ENCODE measurements at regions not wholly inside any gene's neighbourhood (a gene's known extent, or its start where the extent isn't known, plus 50 kb on each side); places are given as distances from the start of the nearest gene placed in this dataset.
"Not testable (repeated sequence)": the region's sequence is repeated elsewhere in the genome, so short reads cannot be mapped to it uniquely, and the experiment has no call there.

GRCh38 chr6:68069921-68070710 lies 565.0 kb upstream of the ADGRB3 start:
- no peak for DNase-seq (ENCODE audit: low read depth in 2 of 2)

GRCh38 chr6:68059899-68060298 lies 575.2 kb upstream of the ADGRB3 start:
- no peak for DNase-seq (ENCODE audit: low read depth in 2 of 2)

- no peak for DNase-seq (ENCODE audit: low read depth in 2 of 2)
Measured at GRCh38 chr6:68059261-68059660, 575.8 kb upstream of the ADGRB3 start.

- DNase-seq (ENCODE audit: low read depth in 2 of 2) = not testable (repeated sequence)
Measured at GRCh38 chr6:68056596-68056995, 578.5 kb upstream of the ADGRB3 start.

DNA sequence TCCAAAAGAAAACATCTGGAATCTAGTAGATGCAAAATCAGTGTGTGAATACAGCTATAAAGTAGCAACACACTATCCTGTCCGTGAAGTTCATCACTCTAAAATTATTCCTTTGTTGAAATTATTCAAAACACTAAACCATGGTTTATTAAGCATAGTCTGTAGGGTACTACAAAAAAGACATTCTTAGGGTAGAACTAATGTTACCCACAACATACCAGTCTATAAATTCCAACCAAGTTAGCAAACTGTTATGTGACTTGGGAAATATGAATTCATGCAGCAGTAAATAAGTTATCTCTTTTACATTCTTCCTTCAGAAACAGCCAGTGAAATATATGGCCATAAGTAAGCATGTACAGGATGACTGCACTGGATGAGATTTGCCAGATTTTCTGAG lies 580.3 kb upstream of the ADGRB3 start:
- no peak for DNase-seq (ENCODE audit: low read depth in 2 of 2)

GRCh38 chr6:68053805-68054373 lies 581.2 kb upstream of the ADGRB3 start:
- no peak for DNase-seq (ENCODE audit: low read depth in 2 of 2)

DNA sequence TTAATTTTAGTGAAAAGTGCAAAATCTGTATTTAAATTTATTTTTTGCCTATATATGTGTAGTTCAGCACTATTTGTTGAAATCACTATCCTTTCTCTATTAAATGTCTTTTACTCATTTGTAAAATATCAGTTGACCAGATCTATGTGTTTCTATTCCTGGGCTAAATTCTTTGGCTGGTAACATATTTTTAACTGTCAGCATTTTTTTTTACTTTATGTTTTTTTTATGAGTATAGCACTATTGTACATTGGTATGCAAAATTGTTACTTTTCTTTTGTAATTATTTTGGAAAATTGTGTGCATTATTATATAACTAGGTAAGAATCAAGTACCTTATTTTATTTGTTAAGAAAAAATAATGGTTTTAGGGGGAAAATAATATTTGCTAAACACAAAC lies 582.8 kb upstream of the ADGRB3 start:
- no peak for DNase-seq (ENCODE audit: low read depth in 2 of 2)

GRCh38 chr6:68049562-68049961 lies 585.5 kb upstream of the ADGRB3 start:
- DNase-seq (ENCODE audit: low read depth in 2 of 2) = no peak

DNA sequence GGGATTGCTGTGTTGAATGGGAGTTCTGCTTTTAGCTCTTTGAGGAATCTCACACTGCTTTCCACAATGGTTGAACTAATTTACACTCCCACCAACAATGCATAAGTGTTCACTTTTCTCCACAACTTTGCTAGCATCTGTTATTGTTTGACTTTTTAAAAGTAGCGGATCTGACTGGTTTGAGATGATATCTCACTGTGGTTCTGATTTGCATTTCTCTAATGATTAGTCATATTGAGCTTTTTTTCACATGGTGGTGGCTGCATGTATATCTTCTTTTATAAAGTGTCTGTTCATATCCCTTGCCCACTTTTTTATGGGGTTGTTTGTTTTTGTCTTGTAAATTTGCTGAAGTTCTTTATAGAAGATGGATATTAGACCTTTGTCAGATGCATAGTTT lies 588.3 kb upstream of the ADGRB3 start:
- DNase-seq (ENCODE audit: low read depth in 2 of 2) = no peak

GRCh38 chr6:68046302-68046701 lies 588.8 kb upstream of the ADGRB3 start:
- no peak for DNase-seq (ENCODE audit: low read depth in 2 of 2)

- DNase-seq (ENCODE audit: low read depth in 2 of 2) = no peak
Measured at GRCh38 chr6:68045193-68045592, 589.9 kb upstream of the ADGRB3 start.

DNA sequence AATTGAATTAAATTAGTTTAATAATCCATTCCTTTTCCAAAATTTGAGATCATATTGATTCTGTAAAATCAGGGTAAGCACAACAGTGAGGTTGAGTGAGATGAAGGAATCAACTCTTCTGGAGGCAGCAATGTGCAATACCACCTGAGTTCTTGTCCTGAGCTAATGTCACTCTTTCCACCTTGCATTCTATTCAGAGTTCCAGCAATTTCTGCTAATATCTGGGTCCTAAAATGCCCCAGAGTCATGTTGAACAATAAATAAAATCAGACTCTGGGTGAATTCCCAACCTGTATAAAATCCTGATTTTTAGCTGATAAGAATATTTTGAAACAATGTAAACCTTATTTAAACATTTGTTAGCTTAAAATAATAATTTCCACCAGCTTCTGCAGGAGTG lies 590.8 kb upstream of the ADGRB3 start:
- DNase-seq (ENCODE audit: low read depth in 2 of 2) = no peak

GRCh38 chr6:68043122-68043398 lies 592.0 kb upstream of the ADGRB3 start:
- DNase-seq (ENCODE audit: low read depth in 2 of 2) = no peak

- no peak for DNase-seq (ENCODE audit: low read depth in 2 of 2)
Measured at GRCh38 chr6:68042339-68043121, 592.6 kb upstream of the ADGRB3 start.

DNA sequence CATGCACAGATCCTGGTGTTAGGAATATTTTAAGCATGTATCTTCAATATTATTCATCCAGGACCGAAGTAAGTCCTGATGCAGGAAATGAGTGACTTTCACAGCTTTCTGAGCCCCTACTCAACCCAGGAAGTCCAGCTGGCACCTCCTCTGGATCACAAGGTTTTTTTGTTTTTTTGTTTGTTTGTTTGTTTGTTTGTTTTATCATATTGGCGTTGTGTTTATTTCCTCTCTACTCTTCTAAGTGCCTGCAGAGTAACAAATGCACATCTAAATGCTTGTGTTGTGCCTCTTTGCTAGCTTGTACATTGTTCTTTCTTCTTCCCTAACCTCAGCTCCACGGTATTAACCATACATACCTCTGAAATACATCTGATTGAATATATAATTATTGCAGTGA lies 594.3 kb upstream of the ADGRB3 start:
- no peak for DNase-seq (ENCODE audit: low read depth in 2 of 2)

DNA sequence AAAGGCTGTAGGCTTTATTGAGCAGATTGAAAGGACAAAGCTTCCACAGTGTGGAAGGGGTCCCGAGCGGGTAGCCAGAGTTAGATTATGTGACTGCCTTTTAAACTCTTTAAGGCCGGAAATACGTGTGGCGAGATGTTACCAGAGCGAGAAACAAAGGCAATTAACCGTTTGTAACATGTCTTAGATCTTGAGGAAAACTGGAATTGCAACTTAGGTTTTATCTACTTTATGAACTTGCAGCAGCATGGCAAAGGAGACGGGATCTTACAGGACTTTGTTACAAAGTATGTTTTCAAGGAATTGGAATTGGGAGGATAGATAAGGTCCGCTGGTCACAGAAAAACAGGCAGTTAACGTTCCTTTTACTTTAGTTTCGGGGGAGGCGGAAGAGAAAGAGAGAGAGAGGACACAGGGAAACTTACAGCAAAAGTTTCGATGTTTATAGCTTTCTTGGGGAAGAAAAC lies 594.7 kb upstream of the ADGRB3 start:
- no peak for DNase-seq (ENCODE audit: low read depth in 2 of 2)

DNA sequence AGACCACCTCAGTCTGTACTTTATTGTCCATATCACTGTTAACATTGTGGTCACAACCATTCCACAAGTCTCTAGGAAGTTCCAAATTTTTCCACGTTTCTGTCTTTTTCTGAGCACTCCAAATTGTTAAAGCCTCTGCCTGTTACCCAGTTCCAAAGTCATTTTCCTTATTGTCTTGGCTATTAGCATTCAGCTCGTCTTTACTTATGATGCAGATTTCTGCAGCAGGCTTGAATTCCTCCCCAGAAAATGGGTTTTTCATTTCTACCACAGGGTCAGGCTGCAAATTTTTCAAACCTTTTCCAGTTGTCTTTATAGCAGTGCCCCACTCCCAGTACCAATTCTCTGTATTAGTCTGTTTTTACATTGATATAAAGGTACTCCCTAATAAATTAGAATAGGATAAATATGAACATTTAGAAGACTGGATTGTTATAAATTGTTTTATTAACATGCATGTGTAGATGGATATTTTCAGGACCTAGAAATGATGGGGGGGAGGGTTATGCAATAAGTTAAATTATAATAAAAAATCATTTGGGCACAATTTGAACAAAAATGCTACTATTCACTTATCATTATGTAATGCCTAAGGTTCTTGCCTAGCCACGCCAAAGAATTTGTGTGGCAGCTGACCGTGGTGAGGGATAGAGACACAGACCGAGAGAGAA lies 595.3 kb upstream of the ADGRB3 start:
- DNase-seq (ENCODE audit: low read depth in 2 of 2) = no peak

- no peak for DNase-seq (ENCODE audit: low read depth in 2 of 2)
Measured at GRCh38 chr6:68038815-68039408, 596.2 kb upstream of the ADGRB3 start.

DNA sequence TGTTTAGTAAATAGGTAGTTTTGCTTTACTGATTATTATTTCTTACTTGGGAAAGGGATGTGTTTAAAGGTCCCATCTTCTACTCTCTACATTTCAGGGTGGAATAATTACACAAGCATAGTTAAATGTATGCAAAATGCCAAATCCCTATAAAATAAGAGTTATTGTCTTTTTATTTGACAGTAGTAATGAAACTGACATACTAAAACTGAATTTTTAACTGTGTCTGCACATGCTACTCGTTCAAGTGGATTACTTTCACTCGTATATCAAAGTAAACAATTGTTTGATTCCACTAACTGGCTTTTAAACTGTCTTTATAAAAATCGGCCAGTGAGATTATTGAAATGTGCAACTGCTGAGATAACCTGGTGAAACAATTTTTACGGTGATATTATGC lies 602.9 kb upstream of the ADGRB3 start:
- no peak for DNase-seq (ENCODE audit: low read depth in 2 of 2)

- no peak for DNase-seq (ENCODE audit: low read depth in 2 of 2)
Measured at GRCh38 chr6:68031054-68031453, 604.0 kb upstream of the ADGRB3 start.

GRCh38 chr6:68026483-68026882 lies 608.6 kb upstream of the ADGRB3 start:
- no peak for DNase-seq (ENCODE audit: low read depth in 2 of 2)

DNA sequence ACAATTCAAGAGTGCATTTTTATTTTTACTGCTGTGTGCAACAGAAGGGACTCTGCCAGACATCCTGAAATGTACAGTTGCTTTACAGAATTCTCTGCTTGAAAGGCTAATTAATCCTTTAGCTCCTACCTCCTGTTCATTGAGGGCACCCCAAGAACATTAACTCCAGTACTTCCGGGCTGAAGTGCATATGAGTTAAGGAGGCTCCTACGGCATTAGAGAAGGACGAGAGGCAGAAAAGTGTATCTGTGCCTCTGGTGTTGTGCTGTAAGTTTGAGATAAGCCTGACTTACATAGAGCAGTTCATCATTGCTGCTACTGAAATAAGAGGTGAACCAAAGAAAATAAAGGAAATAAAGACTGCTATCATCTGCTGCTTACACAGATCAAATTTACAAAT lies 609.3 kb upstream of the ADGRB3 start:
- no peak for DNase-seq (ENCODE audit: low read depth in 2 of 2)

Data from lung microvascular endothelial cell (primary cell).